ENCODE measurements at regions not wholly inside any gene's neighbourhood (a gene's known extent, or its start where the extent isn't known, plus 50 kb on each side); places are given as distances from the start of the nearest gene placed in this dataset.

DNA sequence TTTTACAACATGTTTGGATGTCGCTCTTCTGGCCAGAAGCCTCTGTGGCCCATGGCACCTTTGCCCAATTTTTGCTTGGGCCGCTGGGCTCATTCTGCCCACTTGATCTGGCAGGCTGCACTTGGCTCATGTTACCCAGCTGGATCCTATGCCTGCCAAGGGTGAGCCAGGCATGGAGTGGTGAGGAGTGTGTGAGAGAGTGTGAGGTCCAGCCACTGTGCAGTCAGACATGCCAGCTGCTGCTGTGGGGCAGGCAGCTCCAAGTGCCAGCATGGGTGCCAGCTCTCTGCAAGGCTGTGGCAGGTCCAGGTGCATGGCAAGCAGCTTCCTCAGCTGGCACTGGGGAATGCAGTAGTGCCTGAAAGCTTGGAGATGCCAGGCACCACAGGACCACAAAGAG, 71.0 kb downstream of the EBNA1BP2 start:
- TF ChIP-seq ATF3 (IDR thresholded peaks at IDR 0.05) (no peak), EZH2 (IDR thresholded peaks at IDR 0.05) (no peak), POLR2A (IDR thresholded peaks at IDR 0.05; ENCODE audit: borderline replicate concordance, extremely low read depth, insufficient read depth, insufficient read length) (no peak), RAD21 (IDR thresholded peaks at IDR 0.05; ENCODE audit: low read depth) (no peak), JUND (IDR thresholded peaks at IDR 0.05) (no peak), POLR2AphosphoS5 (IDR thresholded peaks at IDR 0.05; ENCODE audit: low read depth, low read length) (no peak), ELF1 (IDR thresholded peaks at IDR 0.05; ENCODE audit: borderline replicate concordance, low read depth) (no peak), EZH2phosphoT487 (IDR thresholded peaks at IDR 0.05; ENCODE audit: borderline replicate concordance) (no peak)
- TF ChIP-seq, protein P1, sequence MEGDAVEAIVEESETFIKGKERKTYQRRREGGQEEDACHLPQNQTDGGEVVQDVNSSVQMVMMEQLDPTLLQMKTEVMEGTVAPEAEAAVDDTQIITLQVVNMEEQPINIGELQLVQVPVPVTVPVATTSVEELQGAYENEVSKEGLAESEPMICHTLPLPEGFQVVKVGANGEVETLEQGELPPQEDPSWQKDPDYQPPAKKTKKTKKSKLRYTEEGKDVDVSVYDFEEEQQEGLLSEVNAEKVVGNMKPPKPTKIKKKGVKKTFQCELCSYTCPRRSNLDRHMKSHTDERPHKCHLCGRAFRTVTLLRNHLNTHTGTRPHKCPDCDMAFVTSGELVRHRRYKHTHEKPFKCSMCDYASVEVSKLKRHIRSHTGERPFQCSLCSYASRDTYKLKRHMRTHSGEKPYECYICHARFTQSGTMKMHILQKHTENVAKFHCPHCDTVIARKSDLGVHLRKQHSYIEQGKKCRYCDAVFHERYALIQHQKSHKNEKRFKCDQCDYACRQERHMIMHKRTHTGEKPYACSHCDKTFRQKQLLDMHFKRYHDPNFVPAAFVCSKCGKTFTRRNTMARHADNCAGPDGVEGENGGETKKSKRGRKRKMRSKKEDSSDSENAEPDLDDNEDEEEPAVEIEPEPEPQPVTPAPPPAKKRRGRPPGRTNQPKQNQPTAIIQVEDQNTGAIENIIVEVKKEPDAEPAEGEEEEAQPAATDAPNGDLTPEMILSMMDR (IDR thresholded peaks at IDR 0.05 in 2 of 3, conservative IDR thresholded peaks at IDR 0.05 in 1 of 3; ENCODE audit: borderline replicate concordance in 1 of 3, insufficient read depth in 1 of 3, low read depth in 2 of 3, low read length in 2 of 3) = no peak
- TF ChIP-seq, protein P2, sequence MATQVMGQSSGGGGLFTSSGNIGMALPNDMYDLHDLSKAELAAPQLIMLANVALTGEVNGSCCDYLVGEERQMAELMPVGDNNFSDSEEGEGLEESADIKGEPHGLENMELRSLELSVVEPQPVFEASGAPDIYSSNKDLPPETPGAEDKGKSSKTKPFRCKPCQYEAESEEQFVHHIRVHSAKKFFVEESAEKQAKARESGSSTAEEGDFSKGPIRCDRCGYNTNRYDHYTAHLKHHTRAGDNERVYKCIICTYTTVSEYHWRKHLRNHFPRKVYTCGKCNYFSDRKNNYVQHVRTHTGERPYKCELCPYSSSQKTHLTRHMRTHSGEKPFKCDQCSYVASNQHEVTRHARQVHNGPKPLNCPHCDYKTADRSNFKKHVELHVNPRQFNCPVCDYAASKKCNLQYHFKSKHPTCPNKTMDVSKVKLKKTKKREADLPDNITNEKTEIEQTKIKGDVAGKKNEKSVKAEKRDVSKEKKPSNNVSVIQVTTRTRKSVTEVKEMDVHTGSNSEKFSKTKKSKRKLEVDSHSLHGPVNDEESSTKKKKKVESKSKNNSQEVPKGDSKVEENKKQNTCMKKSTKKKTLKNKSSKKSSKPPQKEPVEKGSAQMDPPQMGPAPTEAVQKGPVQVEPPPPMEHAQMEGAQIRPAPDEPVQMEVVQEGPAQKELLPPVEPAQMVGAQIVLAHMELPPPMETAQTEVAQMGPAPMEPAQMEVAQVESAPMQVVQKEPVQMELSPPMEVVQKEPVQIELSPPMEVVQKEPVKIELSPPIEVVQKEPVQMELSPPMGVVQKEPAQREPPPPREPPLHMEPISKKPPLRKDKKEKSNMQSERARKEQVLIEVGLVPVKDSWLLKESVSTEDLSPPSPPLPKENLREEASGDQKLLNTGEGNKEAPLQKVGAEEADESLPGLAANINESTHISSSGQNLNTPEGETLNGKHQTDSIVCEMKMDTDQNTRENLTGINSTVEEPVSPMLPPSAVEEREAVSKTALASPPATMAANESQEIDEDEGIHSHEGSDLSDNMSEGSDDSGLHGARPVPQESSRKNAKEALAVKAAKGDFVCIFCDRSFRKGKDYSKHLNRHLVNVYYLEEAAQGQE (IDR thresholded peaks at IDR 0.05; ENCODE audit: low read depth) = no peak

Measured in HCT116 (cell line).